C4-2B (cell line): ENCODE measurements at regions not wholly inside any gene's neighbourhood (a gene's known extent, or its start where the extent isn't known, plus 50 kb on each side); places are given as distances from the start of the nearest gene placed in this dataset.

Source experiments
- H3K27ac ChIP-seq: fragments of 450-650 bp; 2 replicates; pipeline ENCODE4 v1.5.1; 2017
- CTCF ChIP-seq: fragments of 450-650 bp; conservative IDR thresholded peaks from 2 replicates; pipeline ENCODE4 v1.5.1; 2017; ENCODE audit warnings: mild to moderate bottlenecking
- ZFX ChIP-seq: fragments of 450-650 bp; IDR thresholded peaks from 2 replicates; pipeline ENCODE4 v1.6.1; 2017

GRCh38 chr2:221673248-221673647, 101.1 kb upstream of the EPHA4 start:
- no peak for TF ChIP-seq ZFX
- TF ChIP-seq CTCF, result no peak
- H3K27ac ChIP-seq, result no peak overlapping the region

GRCh38 chr2:221671515-221671914, 99.4 kb upstream of the EPHA4 start:
- H3K27ac ChIP-seq, result no peak overlapping the region
- TF ChIP-seq ZFX, result no peak
- no peak for TF ChIP-seq CTCF

GRCh38 chr2:221662689-221663391, 90.7 kb upstream of the EPHA4 start:
- no peak overlapping the region for H3K27ac ChIP-seq
- TF ChIP-seq ZFX (no peak), CTCF (no peak)

GRCh38 chr2:221657806-221658205, 85.7 kb upstream of the EPHA4 start:
- no peak overlapping the region for H3K27ac ChIP-seq
- TF ChIP-seq ZFX (no peak), CTCF (no peak)

GRCh38 chr2:221655300-221655699, 83.2 kb upstream of the EPHA4 start:
- no peak for TF ChIP-seq CTCF

GRCh38 chr2:221653182-221653581, 81.1 kb upstream of the EPHA4 start:
- no peak overlapping the region for H3K27ac ChIP-seq
- TF ChIP-seq ZFX (no peak), CTCF (no peak)

More at GRCh38 chr2:221655300-221655699, 83.2 kb upstream of the EPHA4 start:
- H3K27ac ChIP-seq, result no peak overlapping the region

- TF ChIP-seq CTCF, result no peak
- TF ChIP-seq ZFX, result no peak
- no peak overlapping the region for H3K27ac ChIP-seq
Measured at GRCh38 chr2:221649051-221649775, 77.1 kb upstream of the EPHA4 start.
